Activated T-cell treated with anti-CD3 and anti-CD28 coated beads, Interleukin-2, amount 50 U/mL, for 72 hours (primary cell): ENCODE measurements at regions not wholly inside any gene's neighbourhood (a gene's known extent, or its start where the extent isn't known, plus 50 kb on each side); places are given as distances from the start of the nearest gene placed in this dataset.

Experiments
- ATAC-seq, 2 donors: fragments of 150-1000 bp; cut with Tn5 transposase; replicated peaks in 1 of 2; 2 replicates each; pipeline ENCODE4 v1.10.0; 2021; ENCODE audit warnings: moderate library complexity in 2 of 2, mild to moderate bottlenecking in 1 of 2
- DNase-seq, 2 donors: peaks; one replicate each; pipeline ENCODE4 v3.0.0; 2021 to 2022; ENCODE audit warnings: mixed read lengths in 1 of 2
- H3K27ac Mint-ChIP-seq: one replicate; pipeline ENCODE4 v1.8.0; 2022; ENCODE audit warnings: mild to moderate bottlenecking, moderate library complexity, mixed read lengths
- H3K27me3 Mint-ChIP-seq: one replicate; pipeline ENCODE4 v1.8.0; 2022; ENCODE audit warnings: low read depth, mixed read lengths
- H3K36me3 Mint-ChIP-seq, 2 donors: one replicate each; pipeline ENCODE4 v1.8.0; 2022; ENCODE audit warnings: mixed read lengths in 2 of 2, mild to moderate bottlenecking in 1 of 2; ENCODE audit not compliant: insufficient read depth in 2 of 2
- H3K4me1 Mint-ChIP-seq: one replicate; pipeline ENCODE4 v1.8.0; 2022; ENCODE audit warnings: low read depth, mixed read lengths
- H3K4me3 Mint-ChIP-seq, 2 donors: one replicate each; pipeline ENCODE4 v1.8.0; 2022; ENCODE audit warnings: mild to moderate bottlenecking in 2 of 2, mixed read lengths in 2 of 2, moderate library complexity in 2 of 2
- H3K9me3 Mint-ChIP-seq, 2 donors: one replicate each; pipeline ENCODE4 v1.8.0; 2022; ENCODE audit warnings: mixed read lengths in 2 of 2

DNA sequence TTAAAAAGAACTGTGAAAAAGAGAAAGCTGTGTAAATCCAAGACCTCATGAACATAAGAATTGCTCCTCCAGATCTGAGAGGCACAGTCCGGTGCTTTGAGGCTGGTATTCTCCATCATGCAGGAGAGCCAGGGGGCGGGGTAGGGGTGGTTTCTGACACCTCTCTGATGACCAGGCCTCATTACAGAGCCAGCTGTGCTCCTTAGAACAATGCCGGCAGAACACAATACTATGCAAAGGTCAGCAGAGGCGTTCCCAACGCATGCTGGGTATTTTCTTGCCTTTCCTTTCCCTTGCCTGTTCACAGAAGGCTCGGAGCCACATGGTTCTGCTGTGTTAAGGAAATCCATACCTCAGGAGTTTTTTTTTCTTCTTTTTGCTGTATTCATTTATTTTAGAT, 91.2 kb upstream of the SOD3 start:
- DNase-seq, result no peak
- ATAC-seq, result no peak
- Mint-ChIP-seq H3K9me3 (peaks cover 2 to 4% of the 10 kb centered on the region in 2 donors), H3K4me1 (no peaks in the 10 kb centered on the region), H3K27me3 (peaks cover 5% of the 10 kb centered on the region), H3K27ac (no peak overlapping the region), H3K36me3 (no peaks in the 10 kb centered on the region), H3K4me3 (no peak overlapping the region)

DNA sequence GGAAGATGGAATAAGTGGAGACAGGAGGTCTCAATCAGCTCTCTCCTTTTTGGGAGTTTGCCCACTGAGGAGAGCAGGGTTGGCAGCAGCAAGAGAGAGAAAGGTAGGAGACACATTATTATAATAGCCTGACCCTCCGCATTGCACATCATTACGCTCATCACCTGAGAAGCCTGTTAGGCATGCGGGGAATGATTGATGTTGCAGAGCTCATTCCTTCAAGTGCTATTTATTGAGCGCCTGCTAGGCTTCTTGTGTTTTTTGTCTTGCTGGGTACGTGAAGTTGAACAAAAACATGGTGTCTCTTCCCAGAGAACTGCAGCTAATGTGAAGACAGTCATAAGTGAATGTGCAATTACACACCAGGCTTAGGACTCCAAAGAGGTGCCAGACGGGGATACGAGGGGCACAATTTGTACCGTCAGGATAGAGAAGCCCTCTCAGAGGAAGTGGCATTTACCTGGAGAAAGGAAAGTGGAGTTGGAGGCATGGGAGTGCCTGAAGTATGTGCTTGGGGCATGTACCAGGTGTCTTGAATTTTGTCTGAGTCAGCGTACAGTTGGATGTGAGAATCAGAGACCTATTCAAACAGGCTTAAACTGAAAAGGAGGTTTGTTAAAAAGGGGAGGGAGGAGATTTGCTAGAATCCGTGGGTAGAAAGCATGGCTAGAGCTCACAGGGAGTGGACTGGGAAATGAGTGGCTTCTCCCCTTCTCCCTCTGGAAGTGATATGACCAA, 90.2 kb upstream of the SOD3 start:
- ATAC-seq, result no peak
- Mint-ChIP-seq H3K4me1 (no peaks in the 10 kb centered on the region), H3K9me3 (peaks cover 2 to 4% of the 10 kb centered on the region in 2 donors), H3K4me3 (no peak overlapping the region), H3K27me3 (peaks cover 5% of the 10 kb centered on the region), H3K36me3 (no peaks in the 10 kb centered on the region), H3K27ac (no peak overlapping the region)
- no peak for DNase-seq

DNA sequence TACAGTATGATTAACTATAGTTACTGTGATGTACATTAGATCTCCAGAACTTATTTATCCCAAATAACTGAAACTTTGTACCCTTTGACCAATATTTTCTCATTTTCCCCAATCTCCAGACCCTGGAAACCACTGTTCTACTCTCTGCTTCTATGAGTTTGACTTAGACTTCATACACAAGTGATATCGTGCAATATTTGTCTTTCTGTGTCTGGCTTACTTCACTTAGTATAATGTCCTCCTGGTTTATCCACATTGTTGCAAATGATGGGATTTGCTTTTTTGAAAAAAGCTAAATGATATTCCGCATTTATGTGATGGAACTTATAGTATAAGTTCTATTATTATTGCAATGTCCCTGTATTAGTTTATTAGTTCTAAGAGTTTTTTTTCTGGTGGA, 81.8 kb upstream of the SOD3 start:
- Mint-ChIP-seq H3K36me3 (peaks cover 4% of the 10 kb centered on the region in 2 donors), H3K9me3 (peaks cover 6 to 15% of the 10 kb centered on the region in 2 donors), H3K4me1 (no peaks in the 10 kb centered on the region), H3K4me3 (no peak overlapping the region), H3K27me3 (no peaks in the 10 kb centered on the region), H3K27ac (no peak overlapping the region)
- ATAC-seq, result no peak
- no peak for DNase-seq

DNA sequence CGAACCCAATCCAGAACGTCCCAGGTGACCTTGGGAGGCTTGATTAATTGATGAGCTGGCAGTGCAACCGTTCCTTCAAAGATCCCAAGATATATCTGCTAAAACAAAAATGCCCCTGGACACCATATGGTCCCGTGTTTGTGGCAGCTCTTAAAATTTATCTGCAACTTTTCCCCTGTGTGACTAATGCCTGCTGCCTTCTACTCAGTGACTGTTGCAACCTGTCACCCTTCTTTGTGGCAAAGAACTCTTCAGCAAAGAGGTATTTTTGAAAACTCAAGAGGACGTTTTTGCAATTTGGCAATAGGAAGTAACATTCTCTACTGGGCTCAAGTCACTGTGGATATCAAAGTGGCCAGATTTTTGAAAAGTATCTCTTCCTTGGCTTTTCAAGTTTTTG, 75.8 kb upstream of the SOD3 start:
- no peak overlapping the region for H3K4me3 Mint-ChIP-seq
- peaks cover 3 to 4% of the 10 kb centered on the region in 2 donors for H3K36me3 Mint-ChIP-seq
- no peaks in the 10 kb centered on the region for H3K27me3 Mint-ChIP-seq
- ATAC-seq (no peak), DNase-seq (no peak)
- no peak overlapping the region for H3K27ac Mint-ChIP-seq
- no peaks in the 10 kb centered on the region for H3K4me1 Mint-ChIP-seq
- peaks cover 4 to 7% of the 10 kb centered on the region in 2 donors for H3K9me3 Mint-ChIP-seq

DNA sequence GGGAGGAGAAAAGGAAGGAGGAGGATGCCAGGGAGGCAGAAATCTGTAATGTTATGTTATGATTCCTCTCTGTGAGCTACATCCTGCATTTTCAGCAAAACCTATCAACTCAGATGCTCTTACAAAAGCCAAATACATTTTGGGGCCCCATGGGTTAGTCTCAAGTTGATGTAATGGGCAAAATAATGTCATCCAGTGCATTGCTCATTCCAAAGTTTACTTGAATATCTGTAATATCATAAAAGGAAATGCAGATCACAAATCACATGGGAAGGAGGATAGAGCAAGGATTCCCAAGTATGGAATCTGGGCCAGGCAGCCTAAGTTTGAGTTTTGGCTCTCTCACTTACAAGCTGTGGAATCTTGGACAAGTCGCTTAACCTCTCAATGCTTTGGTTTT, 74.9 kb upstream of the SOD3 start:
- no peak for DNase-seq
- Mint-ChIP-seq H3K27me3 (no peaks in the 10 kb centered on the region), H3K36me3 (peaks cover 3 to 4% of the 10 kb centered on the region in 2 donors), H3K4me3 (no peak overlapping the region), H3K27ac (no peak overlapping the region), H3K4me1 (no peaks in the 10 kb centered on the region), H3K9me3 (peaks cover 2 to 4% of the 10 kb centered on the region in 2 donors)
- no peak for ATAC-seq

DNA sequence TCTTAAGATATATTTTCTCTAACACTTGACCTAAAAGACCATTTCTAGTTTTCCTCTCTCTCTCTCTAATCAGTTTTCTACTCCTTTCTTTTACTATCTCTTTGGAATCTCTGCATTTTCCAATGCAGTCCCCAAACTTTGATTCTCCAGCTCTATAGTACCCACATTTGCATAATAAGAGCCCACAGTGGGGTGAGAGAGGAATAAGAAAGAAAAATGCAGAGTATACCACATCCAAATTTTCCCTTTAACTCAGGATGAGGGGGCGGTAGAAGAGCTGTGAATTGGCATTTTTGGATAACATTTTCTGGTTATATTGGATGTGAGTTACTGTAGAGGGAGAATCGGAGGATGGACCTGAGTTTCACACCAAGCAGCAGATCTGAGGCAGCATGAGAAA, 74.4 kb upstream of the SOD3 start:
- H3K36me3 Mint-ChIP-seq, result peaks cover 2% of the 10 kb centered on the region in 2 donors
- H3K27me3 Mint-ChIP-seq, result no peaks in the 10 kb centered on the region
- no peak for ATAC-seq
- H3K27ac Mint-ChIP-seq, result no peak overlapping the region
- H3K4me1 Mint-ChIP-seq, result no peaks in the 10 kb centered on the region
- H3K9me3 Mint-ChIP-seq, result peaks cover 2 to 4% of the 10 kb centered on the region in 2 donors
- no peak overlapping the region for H3K4me3 Mint-ChIP-seq
- DNase-seq, result no peak

DNA sequence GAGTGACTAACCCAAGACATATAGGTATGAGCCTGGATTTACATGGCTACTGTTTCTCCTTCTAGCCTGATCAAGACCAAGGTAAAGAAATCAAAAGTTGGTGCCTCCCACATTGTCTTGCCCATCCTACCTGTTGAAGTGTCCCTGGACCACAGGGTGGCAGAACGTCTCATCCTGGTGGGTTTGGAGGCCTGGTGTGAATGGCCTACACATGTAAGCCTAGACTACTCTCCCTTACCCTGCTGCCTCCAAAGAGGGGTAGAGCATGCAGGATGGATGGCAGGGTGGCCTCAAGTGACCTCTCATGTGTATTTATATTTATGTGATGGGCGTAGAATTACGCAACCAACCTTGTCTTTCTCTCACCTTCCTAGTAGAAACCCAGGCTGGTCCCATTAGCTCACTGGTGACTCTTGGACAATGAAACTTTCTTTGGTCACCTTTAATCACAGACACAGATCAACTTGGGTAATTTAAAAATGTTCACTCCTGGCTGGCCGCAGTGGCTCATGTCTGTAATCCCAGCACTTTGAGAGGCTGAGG, 73.3 kb upstream of the SOD3 start:
- Mint-ChIP-seq H3K36me3 (peaks cover 0 to 2% of the 10 kb centered on the region in 2 donors), H3K27ac (no peak overlapping the region), H3K9me3 (peaks cover 2% of the 10 kb centered on the region in 2 donors), H3K4me1 (no peaks in the 10 kb centered on the region), H3K27me3 (no peaks in the 10 kb centered on the region), H3K4me3 (no peak overlapping the region)
- ATAC-seq (no peak), DNase-seq (no peak)

DNA sequence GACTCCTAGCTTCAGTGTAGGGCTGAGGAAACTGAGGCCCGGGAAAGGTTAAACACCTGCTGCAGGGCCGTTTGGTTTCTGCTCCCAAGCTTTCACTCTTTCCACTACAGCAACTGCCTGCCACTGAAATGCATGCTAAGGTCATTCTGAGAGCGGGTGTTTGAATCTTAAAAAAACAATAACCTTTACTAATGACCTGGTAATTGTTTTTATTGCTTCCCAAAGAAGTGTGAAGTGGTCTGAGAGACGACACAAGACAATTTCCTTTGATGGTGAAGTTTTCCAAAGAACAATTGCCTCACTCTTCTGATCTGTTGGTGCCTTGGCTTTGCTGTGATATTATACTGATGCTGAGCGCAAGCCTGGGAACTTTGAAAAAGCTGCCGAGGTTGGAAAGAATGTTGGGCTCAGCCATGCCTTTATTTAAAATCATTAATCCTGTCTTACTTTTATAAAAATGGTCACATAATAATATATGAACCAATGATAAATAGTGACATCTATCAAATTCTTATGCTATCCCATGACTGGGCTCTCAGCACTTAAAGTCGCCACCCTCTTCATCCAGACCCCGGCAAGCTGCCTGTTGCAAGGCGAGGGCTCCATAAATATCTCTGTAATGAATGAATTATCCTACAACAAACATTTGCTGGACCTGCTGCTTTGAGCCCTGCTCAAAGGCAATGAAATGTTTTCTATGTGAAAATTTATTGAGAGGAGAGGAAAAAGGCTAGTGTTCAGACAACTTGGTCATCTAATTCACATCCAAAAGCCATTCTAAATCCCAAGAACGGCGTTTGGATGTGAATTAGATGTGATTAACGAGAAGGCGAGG, 67.8 kb upstream of the SOD3 start:
- H3K27me3 Mint-ChIP-seq, result peaks cover 5% of the 10 kb centered on the region
- H3K4me3 Mint-ChIP-seq, result no peak overlapping the region
- H3K27ac Mint-ChIP-seq, result no peak overlapping the region
- H3K4me1 Mint-ChIP-seq, result no peaks in the 10 kb centered on the region
- H3K36me3 Mint-ChIP-seq, result no peaks in the 10 kb centered on the region
- DNase-seq (no peak), ATAC-seq (no peak)
- no peaks in the 10 kb centered on the region for H3K9me3 Mint-ChIP-seq

DNA sequence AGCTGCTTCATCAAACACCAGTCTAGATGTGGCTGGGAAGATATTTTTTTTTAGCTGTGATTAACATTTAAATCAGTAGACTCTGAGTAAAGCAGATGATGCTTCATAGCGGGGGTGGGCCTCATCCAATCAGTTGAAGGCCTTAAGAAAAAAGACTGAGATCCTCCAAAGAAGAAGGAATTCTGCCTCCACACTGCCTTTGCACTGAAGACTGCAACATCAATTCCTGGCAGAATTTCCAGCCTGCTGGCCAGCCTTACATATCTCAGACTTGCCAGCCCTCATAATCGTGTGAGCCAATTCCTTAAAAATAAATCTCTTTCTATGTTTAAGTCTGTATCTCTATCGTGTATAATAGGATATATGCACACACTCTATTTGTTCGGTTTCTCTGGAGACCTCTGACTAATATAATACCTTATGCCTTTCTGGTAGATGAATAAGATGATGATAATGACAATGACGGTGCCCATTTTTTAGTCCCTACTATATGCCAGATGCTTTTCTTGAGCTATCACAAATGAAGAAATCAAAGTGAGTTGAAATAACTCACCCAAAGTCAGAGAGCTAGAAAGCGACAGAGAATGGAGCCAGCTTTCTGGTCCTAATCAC, 66.1 kb upstream of the SOD3 start:
- H3K4me3 Mint-ChIP-seq, result no peak overlapping the region
- ATAC-seq (no peak), DNase-seq (no peak)
- no peaks in the 10 kb centered on the region for H3K36me3 Mint-ChIP-seq
- no peak overlapping the region for H3K27ac Mint-ChIP-seq
- peaks cover 5% of the 10 kb centered on the region for H3K27me3 Mint-ChIP-seq
- H3K4me1 Mint-ChIP-seq, result no peaks in the 10 kb centered on the region
- H3K9me3 Mint-ChIP-seq, result peaks cover 0 to 1% of the 10 kb centered on the region in 2 donors

DNA sequence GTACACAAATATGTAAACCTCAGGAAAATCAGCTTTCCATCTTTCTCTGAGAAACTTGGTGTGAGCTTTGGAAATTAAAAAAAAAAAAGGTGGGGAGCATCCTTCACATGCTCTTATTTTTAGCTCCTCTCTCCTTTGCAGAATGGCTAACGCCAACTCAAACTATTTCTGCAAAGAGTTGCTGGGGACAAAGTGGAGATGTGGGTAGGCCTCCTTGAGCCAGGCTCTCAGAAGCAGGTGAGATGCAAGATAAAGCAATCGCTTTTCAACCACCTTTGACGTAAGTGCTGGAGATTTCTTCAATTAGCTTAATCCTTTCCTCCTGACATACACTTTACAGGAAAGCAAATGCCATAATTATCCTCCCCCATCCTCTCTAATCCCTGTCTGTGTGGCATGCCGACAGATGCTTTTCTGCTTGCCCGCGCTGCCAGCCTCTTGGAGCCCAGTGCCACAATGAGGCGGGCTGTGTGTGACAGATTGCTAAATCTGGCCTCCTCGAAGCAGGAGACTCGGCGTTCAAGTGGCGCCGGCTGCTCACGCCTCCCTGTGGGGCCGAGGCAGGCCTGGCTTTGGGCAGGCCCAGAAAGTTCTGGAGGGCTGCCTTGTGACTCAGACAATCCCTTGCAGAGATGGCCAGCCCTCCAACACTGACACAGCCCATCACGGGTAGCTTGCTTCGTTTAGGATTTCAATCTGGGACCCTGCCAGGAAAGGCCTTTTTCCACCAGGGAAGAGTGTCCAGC, 64.9 kb upstream of the SOD3 start:
- DNase-seq (no peak), ATAC-seq (no peak)
- Mint-ChIP-seq H3K9me3 (peaks cover 0 to 1% of the 10 kb centered on the region in 2 donors), H3K27ac (no peak overlapping the region), H3K27me3 (peaks cover 5% of the 10 kb centered on the region), H3K4me3 (no peak overlapping the region), H3K4me1 (no peaks in the 10 kb centered on the region), H3K36me3 (no peaks in the 10 kb centered on the region)

DNA sequence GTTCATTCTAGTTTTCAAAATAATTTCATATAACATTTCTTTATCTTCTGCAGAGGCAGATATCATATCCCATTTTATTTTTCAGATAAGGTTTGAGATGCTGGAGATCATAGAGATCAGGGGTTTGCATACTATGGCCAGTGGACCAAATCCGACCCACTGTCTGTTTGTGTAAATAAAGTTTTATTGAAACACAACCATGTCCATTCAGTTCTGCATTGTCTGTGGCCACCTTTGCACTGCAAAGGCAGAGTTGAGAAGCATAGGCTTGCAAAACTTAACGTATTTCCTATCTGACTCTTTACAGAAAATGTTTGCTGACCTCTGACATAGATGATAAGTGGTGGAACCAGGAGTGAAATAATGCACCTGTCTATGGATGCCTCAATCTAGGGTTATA, 63.9 kb upstream of the SOD3 start:
- H3K9me3 Mint-ChIP-seq, result peaks cover 0 to 1% of the 10 kb centered on the region in 2 donors
- H3K36me3 Mint-ChIP-seq, result no peaks in the 10 kb centered on the region
- peaks cover 5% of the 10 kb centered on the region for H3K27me3 Mint-ChIP-seq
- DNase-seq (no peak), ATAC-seq (no peak)
- H3K4me3 Mint-ChIP-seq, result no peak overlapping the region
- no peak overlapping the region for H3K27ac Mint-ChIP-seq
- H3K4me1 Mint-ChIP-seq, result no peaks in the 10 kb centered on the region

DNA sequence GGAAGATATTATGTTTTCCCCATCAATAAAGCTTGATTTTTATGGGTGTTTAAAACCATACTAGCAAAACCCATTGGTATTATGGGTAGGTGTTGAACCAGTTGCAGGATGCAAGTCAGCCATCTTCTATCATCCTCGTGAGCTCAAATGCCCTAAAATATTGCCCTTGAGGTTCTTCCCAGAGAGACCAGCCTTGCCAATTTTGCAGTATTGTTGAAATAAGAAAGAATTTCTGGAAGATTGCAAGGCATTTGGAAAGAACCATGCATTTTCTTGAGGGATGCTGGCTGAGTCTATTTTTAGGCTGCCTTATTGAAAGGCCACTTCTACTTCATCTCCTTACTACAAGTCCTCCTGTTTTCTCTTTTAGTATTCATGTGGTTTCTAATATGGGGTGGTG, 60.9 kb upstream of the SOD3 start:
- H3K36me3 Mint-ChIP-seq, result peaks cover 3% of the 10 kb centered on the region in 2 donors
- H3K9me3 Mint-ChIP-seq, result peaks cover 5 to 10% of the 10 kb centered on the region in 2 donors
- H3K4me1 Mint-ChIP-seq, result no peaks in the 10 kb centered on the region
- no peak overlapping the region for H3K27ac Mint-ChIP-seq
- DNase-seq, result no peak
- ATAC-seq, result no peak
- no peak overlapping the region for H3K4me3 Mint-ChIP-seq
- no peaks in the 10 kb centered on the region for H3K27me3 Mint-ChIP-seq
